Astrocyte of the spinal cord (primary cell): ENCODE measurements at regions not wholly inside any gene's neighbourhood (a gene's known extent, or its start where the extent isn't known, plus 50 kb on each side); places are given as distances from the start of the nearest gene placed in this dataset.

Source experiments
- DNase-seq: peaks from one replicate; pipeline ENCODE4 v3.0.0; 2011; ENCODE audit warnings: low read depth, low spot score
- H3K4me3 ChIP-seq: 2 replicates; pipeline ENCODE4 v1.5.1; 2011; ENCODE audit warnings: low read depth, mild to moderate bottlenecking, low read length, moderate library complexity
- CTCF ChIP-seq: IDR thresholded peaks from 2 replicates; pipeline ENCODE4 v1.5.1; 2012; ENCODE audit warnings: low read depth, mild to moderate bottlenecking, low read length, inconsistent platforms
- in situ Hi-C: cut with HindIII; loops from 2 replicates; pipeline ENCODE4 v1.10.0; 2017; ENCODE audit warnings: low sequenced_read_pairs

DNA sequence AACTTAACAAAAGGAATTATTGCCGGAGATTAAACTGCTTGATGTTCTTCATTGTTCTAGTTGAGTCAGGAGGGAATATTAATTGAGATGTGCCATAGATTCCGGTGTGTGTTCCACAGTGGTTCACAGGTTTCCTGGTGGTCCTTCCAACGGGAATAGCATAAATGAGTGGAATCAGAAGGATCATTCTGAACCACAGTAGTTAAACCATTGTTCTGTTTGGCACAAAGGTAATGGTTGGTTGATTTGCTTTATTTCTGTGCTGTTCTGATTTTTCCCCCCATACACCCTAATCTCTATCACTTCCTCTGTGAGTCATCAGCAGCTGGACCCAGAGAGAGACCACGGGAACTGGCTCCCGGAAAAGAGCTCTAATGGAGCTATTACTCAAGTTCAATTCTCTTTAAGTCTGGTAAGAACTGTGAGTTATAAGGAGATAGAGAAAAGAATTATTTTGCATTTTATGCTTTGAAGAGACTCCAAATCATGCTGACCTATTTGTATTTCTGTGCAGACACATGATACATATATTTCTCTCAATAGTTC lies 627.2 kb downstream of the ZIC1 start:
- in situ Hi-C loops = no loop called here
- TF ChIP-seq CTCF = no peak

GRCh38 chr3:148042663-148043445 lies 633.7 kb downstream of the ZIC1 start:
- TF ChIP-seq CTCF = no peak
- in situ Hi-C loops = no loop called here
- DNase-seq = peak; percentile 78
- H3K4me3 ChIP-seq = no peak overlapping the region

More for the DNA sequence above, 627.2 kb downstream of the ZIC1 start:
- peak; percentile 76 for DNase-seq
- no peak overlapping the region for H3K4me3 ChIP-seq

DNA sequence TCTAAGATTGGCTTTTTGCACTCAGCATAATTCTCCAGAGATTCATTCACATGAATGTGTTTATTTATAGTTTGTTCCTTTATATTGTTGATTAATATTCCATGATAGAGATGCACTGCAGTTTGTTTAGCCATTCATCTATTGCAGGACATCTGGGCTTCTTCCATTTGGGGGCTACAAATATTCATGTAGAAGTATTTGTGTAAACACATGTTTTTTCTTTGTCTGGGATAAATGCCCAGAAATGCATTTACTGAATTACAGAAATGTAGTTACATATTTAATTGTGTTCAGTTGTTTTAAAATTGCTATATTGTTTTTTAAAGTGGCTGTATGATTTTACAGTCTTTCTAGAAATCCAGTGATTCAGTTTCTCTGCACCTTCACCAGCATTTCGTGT lies 635.0 kb downstream of the ZIC1 start:
- in situ Hi-C loops = no loop called here
- no peak for DNase-seq
- no peak for TF ChIP-seq CTCF
- H3K4me3 ChIP-seq = no peak overlapping the region

GRCh38 chr3:148054999-148055398 lies 642.7 kb upstream of the AGTR1 start:
- no peak overlapping the region for H3K4me3 ChIP-seq
- DNase-seq = no peak
- in situ Hi-C loops = no loop called here
- TF ChIP-seq CTCF = no peak

DNA sequence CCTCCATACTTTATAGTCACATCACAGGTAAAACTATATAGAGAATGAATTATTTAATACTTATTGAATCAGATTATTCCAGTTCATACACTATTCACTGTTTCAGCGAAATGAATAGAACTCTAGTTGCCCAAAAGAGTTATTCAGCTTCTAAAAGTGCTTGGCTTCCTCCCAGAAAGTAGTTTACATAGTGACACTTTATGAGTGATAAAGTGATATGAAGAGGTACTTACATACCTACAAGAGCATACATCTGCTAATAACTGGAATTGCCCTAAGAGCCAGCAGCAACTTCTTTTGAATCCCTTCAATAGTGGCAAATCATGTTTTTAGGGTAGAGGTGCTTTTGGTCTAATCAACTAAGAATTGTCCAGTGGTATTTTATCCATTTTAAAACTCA lies 635.1 kb upstream of the AGTR1 start:
- DNase-seq = no peak
- TF ChIP-seq CTCF = no peak
- H3K4me3 ChIP-seq = no peak overlapping the region
- in situ Hi-C loops = no loop called here

DNA sequence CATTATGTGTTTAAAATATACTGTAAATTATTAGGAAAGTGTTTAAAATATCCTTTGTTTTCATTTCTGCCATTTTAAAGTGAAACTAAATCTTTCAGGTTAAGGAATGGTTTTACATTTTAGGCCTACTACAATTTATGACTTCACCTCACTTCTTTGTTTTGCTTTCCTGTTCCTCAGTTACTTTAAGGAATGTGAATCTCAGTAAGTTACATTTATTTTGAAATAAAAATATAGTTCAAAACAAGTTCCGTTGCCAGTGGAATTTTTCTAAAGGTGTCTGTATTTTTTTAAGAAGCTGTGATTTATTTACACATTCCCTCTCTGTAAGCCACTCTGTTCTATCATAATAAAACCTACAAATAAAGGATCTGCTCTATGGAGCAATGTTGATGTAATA lies 630.9 kb upstream of the AGTR1 start:
- in situ Hi-C loops = no loop called here
- no peak overlapping the region for H3K4me3 ChIP-seq
- no peak for TF ChIP-seq CTCF
- peak; percentile 58 for DNase-seq
